ENCODE measurements at regions not wholly inside any gene's neighbourhood (a gene's known extent, or its start where the extent isn't known, plus 50 kb on each side); places are given as distances from the start of the nearest gene placed in this dataset.
"Not testable (repeated sequence)": the region's sequence is repeated elsewhere in the genome, so short reads cannot be mapped to it uniquely, and the experiment has no call there.

DNA sequence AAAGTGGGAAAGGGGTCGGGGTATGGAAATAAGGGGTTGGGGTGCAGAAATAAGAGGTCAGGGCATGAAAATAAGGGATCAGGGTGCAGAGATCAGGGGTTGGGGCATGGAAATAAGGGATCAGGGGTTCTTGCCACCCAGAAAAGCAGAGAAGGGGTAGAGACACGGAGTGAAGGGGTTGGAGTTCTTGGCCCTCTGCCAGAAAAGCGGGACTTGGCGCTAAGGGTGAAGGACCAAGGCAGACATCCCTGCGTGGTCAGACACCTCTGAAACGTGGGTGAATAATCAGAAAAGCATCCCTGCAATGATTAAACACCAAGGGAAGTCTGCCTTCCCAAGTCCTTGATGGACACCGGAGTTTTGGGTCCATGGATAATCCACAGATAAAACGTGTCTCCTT, 1521.6 kb upstream of the SLC39A10 start:
- DNase-seq (ENCODE audit: low spot score) = no peak

- no peak for DNase-seq (ENCODE audit: low spot score)
Measured at GRCh38 chr2:194128810-194129209, 1528.2 kb upstream of the SLC39A10 start.

DNA sequence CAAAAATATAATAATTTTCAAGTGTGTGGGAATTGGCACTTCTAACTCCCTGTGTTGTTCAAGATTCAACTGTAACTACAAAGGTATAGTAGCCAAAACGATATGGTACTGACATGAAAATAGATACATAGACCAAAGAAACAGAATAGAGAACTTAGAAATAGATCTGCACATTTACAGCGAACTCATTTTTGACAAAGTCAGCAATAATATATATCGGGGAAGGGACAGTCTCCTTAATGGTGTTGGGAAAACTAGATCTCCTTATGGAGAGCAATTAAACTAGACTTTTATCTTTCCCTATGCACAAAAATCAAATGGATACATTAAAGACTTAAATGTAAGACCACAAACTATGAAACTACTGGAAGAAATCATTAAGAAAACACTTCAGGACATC, 1530.6 kb upstream of the SLC39A10 start:
- no peak for DNase-seq (ENCODE audit: low spot score)

GRCh38 chr2:194116861-194117260, 1540.2 kb upstream of the SLC39A10 start:
- DNase-seq (ENCODE audit: low spot score) = no peak

GRCh38 chr2:194105358-194105757, 1551.7 kb upstream of the SLC39A10 start:
- no peak for DNase-seq (ENCODE audit: low spot score)

DNA sequence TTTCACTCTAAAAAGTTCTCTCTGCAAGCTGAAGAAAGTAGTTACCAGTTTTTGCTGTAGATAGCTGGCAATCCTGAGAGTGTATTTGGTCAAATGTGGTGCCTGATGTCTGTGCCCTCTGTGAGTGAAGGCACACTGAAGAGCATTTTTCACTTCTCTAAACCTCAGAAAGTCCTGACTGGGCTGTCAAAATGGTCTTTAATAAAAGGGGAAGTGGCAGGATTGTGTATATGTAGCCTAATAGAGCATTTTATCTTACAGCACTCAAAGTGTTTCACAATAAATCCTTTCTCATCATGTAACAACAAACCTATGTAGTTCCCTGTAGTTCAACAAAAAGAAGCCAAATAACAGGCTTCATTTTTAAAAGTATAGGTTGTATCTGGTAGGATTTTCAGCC, 1552.3 kb upstream of the SLC39A10 start:
- DNase-seq (ENCODE audit: low spot score) = no peak

DNA sequence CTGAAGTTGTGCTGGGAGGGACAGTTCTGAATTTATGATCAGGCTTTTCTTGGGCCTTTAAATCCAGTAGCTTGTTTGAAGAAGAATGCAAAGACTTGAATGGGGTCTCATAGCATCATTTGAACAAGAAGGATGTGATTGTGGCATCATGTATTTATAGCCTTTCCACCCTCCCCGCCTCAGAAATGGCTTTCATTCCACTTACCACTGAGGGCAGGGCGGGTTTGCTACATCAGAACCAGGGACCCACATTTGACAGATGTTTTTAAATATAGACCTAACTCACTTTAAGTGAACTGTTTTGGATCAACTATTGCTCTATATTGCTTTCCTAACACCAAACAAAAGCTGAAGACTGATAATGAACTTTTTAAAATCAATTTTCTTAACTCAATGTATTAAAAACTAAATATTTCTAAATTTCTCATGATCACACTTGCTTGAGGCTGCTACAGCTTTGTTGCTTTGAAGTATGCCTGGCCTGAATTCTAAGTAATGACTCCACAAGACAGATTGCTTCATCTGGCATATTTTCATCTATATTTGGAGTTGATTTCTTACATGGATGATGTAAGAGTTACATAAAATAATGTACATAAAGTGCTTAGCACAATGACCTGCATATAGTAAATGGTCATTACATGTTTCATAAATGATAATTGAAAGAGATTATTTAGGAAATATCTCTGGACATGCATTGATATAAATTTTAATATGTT, 1552.9 kb upstream of the SLC39A10 start:
- no peak for DNase-seq (ENCODE audit: low spot score)

DNA sequence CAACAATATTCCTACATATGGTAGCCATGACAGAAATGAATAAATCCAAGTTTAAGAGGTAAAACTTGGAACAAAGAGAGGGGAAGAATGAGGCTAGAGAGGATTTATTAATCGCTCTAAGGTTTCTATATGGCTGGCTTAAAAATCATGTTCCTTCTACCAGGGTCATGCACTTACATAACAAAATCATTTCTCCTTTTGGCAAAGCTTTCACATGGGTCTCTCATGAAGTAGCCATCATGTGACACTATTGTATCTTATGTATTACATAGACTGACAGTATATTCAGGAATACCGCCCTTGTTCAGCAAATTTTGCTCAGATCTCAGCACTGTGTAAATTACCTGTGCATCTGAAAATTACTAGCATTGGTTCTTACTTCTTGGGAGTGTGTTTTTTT, 1554.5 kb upstream of the SLC39A10 start:
- no peak for DNase-seq (ENCODE audit: low spot score)

GRCh38 chr2:194100201-194100600, 1556.8 kb upstream of the SLC39A10 start:
- no peak for DNase-seq (ENCODE audit: low spot score)

DNA sequence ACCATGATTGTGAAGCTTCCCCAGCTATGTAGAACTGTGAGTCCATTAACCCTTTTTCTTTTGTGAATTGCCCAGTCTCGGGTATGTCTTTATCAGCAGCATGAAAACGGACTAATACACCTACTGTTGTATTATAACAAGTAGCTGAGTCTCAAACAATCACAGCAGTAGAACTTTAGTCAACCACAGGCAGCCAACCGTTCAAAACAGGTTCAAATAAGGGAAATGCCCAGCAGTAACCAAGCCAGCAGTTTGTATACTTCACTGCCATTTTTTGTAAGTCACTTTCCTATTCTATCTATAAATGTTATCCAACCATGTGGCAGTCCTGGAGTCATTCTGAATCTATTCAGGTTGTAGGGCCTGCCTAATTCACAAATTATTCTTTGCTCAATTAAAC, 1560.6 kb upstream of the SLC39A10 start:
- no peak for DNase-seq (ENCODE audit: low spot score)

DNA sequence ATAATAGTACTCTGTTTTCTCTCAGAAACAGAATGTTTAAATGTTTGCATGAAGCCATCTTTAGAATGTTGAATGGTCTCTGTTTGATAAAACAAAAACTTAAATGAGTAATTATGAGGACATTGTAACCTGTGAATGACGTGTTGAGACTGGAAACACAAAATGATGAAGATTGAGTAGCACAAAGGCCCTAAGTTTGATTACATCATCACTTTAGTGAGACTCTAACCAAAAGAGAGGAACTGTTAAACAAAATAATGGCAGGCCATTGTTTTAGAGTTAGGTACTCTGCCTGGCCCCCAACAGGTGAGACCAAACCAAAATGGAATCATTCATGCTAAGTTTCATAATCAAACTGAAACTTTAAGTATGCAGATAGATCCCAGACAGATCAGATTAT, 1561.7 kb upstream of the SLC39A10 start:
- DNase-seq (ENCODE audit: low spot score) = no peak

- no peak for DNase-seq (ENCODE audit: low spot score)
Measured at GRCh38 chr2:194090251-194090905, 1566.6 kb upstream of the SLC39A10 start.

GRCh38 chr2:194087089-194087958, 1569.7 kb upstream of the SLC39A10 start:
- no peak for DNase-seq (ENCODE audit: low spot score)

DNA sequence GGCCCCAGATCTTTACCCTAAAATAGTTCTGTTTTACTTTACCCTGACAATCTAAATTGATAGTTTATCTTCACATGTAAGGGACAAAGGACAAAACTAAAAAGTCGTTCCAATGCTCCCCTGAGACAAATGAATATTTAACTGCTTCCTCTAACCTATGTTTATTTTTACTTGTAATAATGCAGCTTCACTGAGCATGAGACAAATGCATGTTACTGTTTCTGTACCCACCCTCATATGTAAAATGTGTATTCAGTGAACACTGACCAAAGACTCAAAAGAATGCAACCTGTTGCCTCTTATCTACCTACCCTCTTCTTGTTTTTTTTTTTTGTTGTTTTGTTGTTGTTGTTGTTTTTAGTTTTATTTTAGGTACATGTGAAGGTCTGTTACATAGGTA, 1570.9 kb upstream of the SLC39A10 start:
- no peak for DNase-seq (ENCODE audit: low spot score)

DNA sequence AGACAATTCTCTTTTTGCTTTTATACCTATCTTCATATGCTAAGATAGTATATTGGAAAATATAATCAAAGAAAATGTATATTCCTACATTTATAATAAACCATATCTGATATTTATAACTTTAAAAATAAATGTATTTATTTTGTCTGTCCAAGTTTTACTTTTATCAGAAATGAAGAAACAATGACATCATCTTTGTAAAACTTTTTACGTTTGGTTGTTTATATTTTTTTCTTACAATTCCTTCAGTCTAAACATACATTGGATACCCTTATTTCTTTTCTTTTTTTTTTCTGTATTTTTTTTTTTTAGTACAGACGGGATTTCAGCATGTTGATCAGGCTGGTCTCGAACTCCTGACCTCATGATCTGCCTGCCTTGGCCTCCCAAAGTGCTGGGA, 1577.0 kb upstream of the SLC39A10 start:
- no peak for DNase-seq (ENCODE audit: low spot score)

DNA sequence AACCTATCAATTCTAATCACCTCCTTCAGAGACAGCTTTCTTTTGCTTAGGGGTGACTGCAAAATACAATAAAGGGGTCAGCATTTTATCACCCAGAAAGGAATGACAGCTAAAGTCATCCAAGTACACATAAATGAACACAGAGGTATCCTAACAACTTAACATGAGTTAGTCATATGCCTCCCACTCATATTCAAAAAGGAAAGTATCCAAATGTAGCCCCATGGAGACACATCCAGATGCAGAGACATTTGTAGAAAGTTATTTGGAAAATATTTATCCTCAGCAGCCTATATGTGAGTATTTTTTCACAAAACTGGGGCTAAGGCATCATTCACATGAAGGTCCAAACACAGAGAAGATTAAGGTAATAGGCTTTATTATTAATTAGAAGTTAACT, 1579.7 kb upstream of the SLC39A10 start:
- DNase-seq (ENCODE audit: low spot score) = no peak

GRCh38 chr2:194062401-194062800, 1594.6 kb upstream of the SLC39A10 start:
- no peak for DNase-seq (ENCODE audit: low spot score)

GRCh38 chr2:194060269-194060668, 1596.8 kb upstream of the SLC39A10 start:
- DNase-seq (ENCODE audit: low spot score) = no peak

DNA sequence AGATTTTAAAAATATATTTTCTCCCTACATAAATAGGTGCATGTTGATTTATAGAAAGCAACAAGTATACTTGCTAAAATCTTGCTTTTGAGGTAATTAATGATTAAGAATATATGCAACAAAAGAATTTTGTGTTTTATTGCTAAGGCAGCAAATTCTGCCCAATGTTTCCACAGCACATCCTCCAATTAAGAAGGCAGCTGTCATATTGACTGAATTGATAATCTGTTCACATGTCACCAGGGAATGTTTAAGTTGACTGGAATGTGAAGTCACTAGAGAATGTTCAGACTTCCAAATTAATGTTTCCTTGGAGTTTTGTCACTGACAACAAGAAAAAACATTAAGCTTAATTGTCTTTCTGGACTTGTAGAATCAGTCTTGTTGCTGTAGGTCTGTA, 1602.7 kb upstream of the SLC39A10 start:
- no peak for DNase-seq (ENCODE audit: low spot score)

DNA sequence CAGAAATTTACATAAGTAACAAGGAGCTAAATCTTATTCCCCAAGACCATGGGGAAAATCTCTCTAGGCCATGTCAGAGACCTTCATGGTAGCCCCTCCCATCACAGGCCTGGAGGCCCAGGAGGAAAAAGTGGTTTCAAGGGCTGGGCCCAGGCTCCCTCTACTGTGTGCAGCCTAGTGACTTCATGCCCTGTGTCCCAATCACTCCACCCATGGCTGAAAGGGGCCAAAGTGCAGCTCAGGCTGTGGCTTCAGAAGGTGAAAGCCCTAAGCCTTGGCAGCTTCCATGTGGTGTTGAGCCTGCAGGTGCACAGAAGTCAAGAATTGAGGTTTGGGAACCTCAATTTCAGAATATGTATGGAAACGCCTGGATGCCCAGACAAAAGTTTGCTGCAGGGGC, 1612.7 kb upstream of the SLC39A10 start:
- DNase-seq (ENCODE audit: low spot score) = no peak

- not testable (repeated sequence) for DNase-seq (ENCODE audit: low spot score)
Measured at GRCh38 chr2:194021130-194021529, 1635.9 kb upstream of the SLC39A10 start.

DNA sequence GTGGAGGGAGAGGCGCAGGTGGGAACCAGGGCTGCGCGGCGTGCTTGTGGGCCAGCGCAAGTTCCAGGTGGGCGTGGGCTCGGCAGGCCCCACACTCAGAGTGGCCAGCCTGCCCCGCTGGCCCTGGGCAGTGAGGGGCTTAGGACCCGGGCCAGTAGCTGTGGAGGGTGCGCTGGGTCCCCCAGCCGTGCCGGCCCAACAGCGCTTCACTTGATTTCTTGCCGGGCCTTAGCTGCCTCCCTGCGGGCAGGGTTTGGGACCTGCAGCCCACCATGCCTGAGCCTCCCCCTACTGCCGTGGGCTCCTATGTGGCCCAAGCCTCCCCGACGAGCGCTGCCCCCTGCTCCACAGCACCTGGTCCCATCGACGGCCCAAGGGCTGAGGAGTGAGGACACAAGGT, 1636.9 kb upstream of the SLC39A10 start:
- DNase-seq (ENCODE audit: low spot score) = no peak

- no peak for DNase-seq (ENCODE audit: low spot score)
Measured at GRCh38 chr2:194015751-194016150, 1641.3 kb upstream of the SLC39A10 start.
